Activated T-cell treated with anti-CD3 and anti-CD28 coated beads, Interleukin-2, amount 50 U/mL, for 4 hours (primary cell): ENCODE measurements at regions not wholly inside any gene's neighbourhood (a gene's known extent, or its start where the extent isn't known, plus 50 kb on each side); places are given as distances from the start of the nearest gene placed in this dataset.

Source experiments
- ATAC-seq, 2 donors: fragments of 200-7000 bp; cut with Tn5 transposase; one replicate each; pipeline ENCODE4 v1.10.0; 2021
- DNase-seq: peaks from one replicate; pipeline ENCODE4 v3.0.0-alpha.2; 2020
- H3K27me3 Mint-ChIP-seq: one replicate; pipeline ENCODE4 v1.8.0; 2021; ENCODE audit warnings: low read depth, mixed read lengths
- H3K36me3 Mint-ChIP-seq: one replicate; pipeline ENCODE4 v1.8.0; 2022; ENCODE audit warnings: mixed read lengths; ENCODE audit not compliant: insufficient read depth
- H3K4me1 Mint-ChIP-seq: one replicate; pipeline ENCODE4 v1.8.0; 2021; ENCODE audit warnings: low read depth, mixed read lengths
- H3K4me3 Mint-ChIP-seq: one replicate; pipeline ENCODE4 v1.8.0; 2021; ENCODE audit warnings: mild to moderate bottlenecking, moderate library complexity, mixed read lengths
- H3K9me3 Mint-ChIP-seq: one replicate; pipeline ENCODE4 v1.8.0; 2021; ENCODE audit warnings: mixed read lengths

GRCh38 chr18:28952339-28952738, 775.4 kb upstream of the CDH2 start:
- no peaks in the 10 kb centered on the region for H3K36me3 Mint-ChIP-seq
- H3K27me3 Mint-ChIP-seq = no peaks in the 10 kb centered on the region
- peaks cover 22% of the 10 kb centered on the region for H3K9me3 Mint-ChIP-seq

GRCh38 chr18:28947900-28948299, 771.0 kb upstream of the CDH2 start:
- Mint-ChIP-seq H3K36me3 (no peaks in the 10 kb centered on the region), H3K27me3 (no peaks in the 10 kb centered on the region), H3K9me3 (peaks cover 14% of the 10 kb centered on the region), H3K4me1 (no peaks in the 10 kb centered on the region), H3K4me3 (no peak overlapping the region)
- ATAC-seq (no peak), DNase-seq (no peak)

More at GRCh38 chr18:28952339-28952738, 775.4 kb upstream of the CDH2 start:
- ATAC-seq (no peak), DNase-seq (no peak)
- H3K4me1 Mint-ChIP-seq = no peaks in the 10 kb centered on the region
- H3K4me3 Mint-ChIP-seq = no peak overlapping the region

- peaks cover 9% of the 10 kb centered on the region for H3K9me3 Mint-ChIP-seq
- no peaks in the 10 kb centered on the region for H3K4me1 Mint-ChIP-seq
- DNase-seq (no peak), ATAC-seq (no peak)
- no peak overlapping the region for H3K4me3 Mint-ChIP-seq
- H3K36me3 Mint-ChIP-seq = no peaks in the 10 kb centered on the region
- H3K27me3 Mint-ChIP-seq = no peaks in the 10 kb centered on the region
Observed at GRCh38 chr18:28946471-28946870, 769.5 kb upstream of the CDH2 start.

- no peaks in the 10 kb centered on the region for H3K4me1 Mint-ChIP-seq
- no peaks in the 10 kb centered on the region for H3K36me3 Mint-ChIP-seq
- ATAC-seq (no peak), DNase-seq (no peak)
- no peak overlapping the region for H3K4me3 Mint-ChIP-seq
- H3K9me3 Mint-ChIP-seq = peaks cover 11% of the 10 kb centered on the region
- no peaks in the 10 kb centered on the region for H3K27me3 Mint-ChIP-seq
Observed at GRCh38 chr18:28922936-28923335, 746.0 kb upstream of the CDH2 start.

GRCh38 chr18:28916456-28916855, 739.5 kb upstream of the CDH2 start:
- H3K4me3 Mint-ChIP-seq = no peak overlapping the region
- H3K27me3 Mint-ChIP-seq = no peaks in the 10 kb centered on the region
- no peak for ATAC-seq
- peaks cover 13% of the 10 kb centered on the region for H3K9me3 Mint-ChIP-seq
- no peaks in the 10 kb centered on the region for H3K36me3 Mint-ChIP-seq
- DNase-seq = no peak
- H3K4me1 Mint-ChIP-seq = no peaks in the 10 kb centered on the region

GRCh38 chr18:28905509-28905908, 728.6 kb upstream of the CDH2 start:
- DNase-seq (no peak), ATAC-seq (no peak)
- Mint-ChIP-seq H3K36me3 (no peaks in the 10 kb centered on the region), H3K9me3 (peaks cover 5% of the 10 kb centered on the region), H3K4me3 (no peak overlapping the region), H3K27me3 (no peaks in the 10 kb centered on the region), H3K4me1 (no peaks in the 10 kb centered on the region)

- H3K9me3 Mint-ChIP-seq = peaks cover 3% of the 10 kb centered on the region
- DNase-seq (no peak), ATAC-seq (no peak)
- H3K4me3 Mint-ChIP-seq = no peak overlapping the region
- no peaks in the 10 kb centered on the region for H3K4me1 Mint-ChIP-seq
- H3K27me3 Mint-ChIP-seq = no peaks in the 10 kb centered on the region
- H3K36me3 Mint-ChIP-seq = no peaks in the 10 kb centered on the region
Observed at GRCh38 chr18:28904789-28905364, 727.9 kb upstream of the CDH2 start.

- no peaks in the 10 kb centered on the region for H3K4me1 Mint-ChIP-seq
- H3K4me3 Mint-ChIP-seq = no peak overlapping the region
- DNase-seq (no peak), ATAC-seq (no peak)
- H3K27me3 Mint-ChIP-seq = no peaks in the 10 kb centered on the region
- no peaks in the 10 kb centered on the region for H3K36me3 Mint-ChIP-seq
- H3K9me3 Mint-ChIP-seq = peaks cover 3% of the 10 kb centered on the region
Observed at GRCh38 chr18:28903306-28903705, 726.4 kb upstream of the CDH2 start.

GRCh38 chr18:28890791-28891190, 713.9 kb upstream of the CDH2 start:
- Mint-ChIP-seq H3K36me3 (no peaks in the 10 kb centered on the region), H3K27me3 (no peaks in the 10 kb centered on the region), H3K9me3 (peaks cover 21% of the 10 kb centered on the region), H3K4me3 (no peak overlapping the region), H3K4me1 (no peaks in the 10 kb centered on the region)
- DNase-seq (no peak), ATAC-seq (no peak)

- DNase-seq = no peak
- no peak for ATAC-seq
- H3K9me3 Mint-ChIP-seq = peaks cover 11% of the 10 kb centered on the region
- H3K27me3 Mint-ChIP-seq = no peaks in the 10 kb centered on the region
- no peak overlapping the region for H3K4me3 Mint-ChIP-seq
- H3K4me1 Mint-ChIP-seq = no peaks in the 10 kb centered on the region
- no peaks in the 10 kb centered on the region for H3K36me3 Mint-ChIP-seq
Observed at GRCh38 chr18:28884304-28884703, 707.4 kb upstream of the CDH2 start.

GRCh38 chr18:28880856-28881255, 703.9 kb upstream of the CDH2 start:
- no peak for DNase-seq
- ATAC-seq = no peak
- H3K9me3 Mint-ChIP-seq = no peaks in the 10 kb centered on the region
- H3K36me3 Mint-ChIP-seq = no peaks in the 10 kb centered on the region
- H3K27me3 Mint-ChIP-seq = no peaks in the 10 kb centered on the region
- no peak overlapping the region for H3K4me3 Mint-ChIP-seq
- no peaks in the 10 kb centered on the region for H3K4me1 Mint-ChIP-seq

GRCh38 chr18:28875059-28875458, 698.1 kb upstream of the CDH2 start:
- H3K27me3 Mint-ChIP-seq = no peaks in the 10 kb centered on the region
- ATAC-seq (no peak), DNase-seq (no peak)
- no peaks in the 10 kb centered on the region for H3K4me1 Mint-ChIP-seq
- no peaks in the 10 kb centered on the region for H3K36me3 Mint-ChIP-seq
- H3K4me3 Mint-ChIP-seq = no peak overlapping the region
- peaks cover 13% of the 10 kb centered on the region for H3K9me3 Mint-ChIP-seq

- no peaks in the 10 kb centered on the region for H3K36me3 Mint-ChIP-seq
- H3K27me3 Mint-ChIP-seq = no peaks in the 10 kb centered on the region
- H3K4me3 Mint-ChIP-seq = no peak overlapping the region
- no peak for ATAC-seq
- DNase-seq = no peak
- no peaks in the 10 kb centered on the region for H3K4me1 Mint-ChIP-seq
- H3K9me3 Mint-ChIP-seq = peaks cover 21% of the 10 kb centered on the region
Observed at GRCh38 chr18:28863396-28863795, 686.5 kb upstream of the CDH2 start.

GRCh38 chr18:28858248-28858647, 681.3 kb upstream of the CDH2 start:
- Mint-ChIP-seq H3K4me3 (no peak overlapping the region), H3K9me3 (peaks cover 15% of the 10 kb centered on the region), H3K36me3 (no peaks in the 10 kb centered on the region), H3K27me3 (no peaks in the 10 kb centered on the region), H3K4me1 (no peaks in the 10 kb centered on the region)
- DNase-seq (no peak), ATAC-seq (no peak)

- Mint-ChIP-seq H3K27me3 (no peaks in the 10 kb centered on the region), H3K9me3 (peaks cover 8% of the 10 kb centered on the region), H3K4me1 (no peaks in the 10 kb centered on the region), H3K4me3 (no peak overlapping the region), H3K36me3 (no peaks in the 10 kb centered on the region)
- ATAC-seq (no peak), DNase-seq (no peak)
Observed at GRCh38 chr18:28855989-28856388, 679.1 kb upstream of the CDH2 start.

GRCh38 chr18:28855524-28855923, 678.6 kb upstream of the CDH2 start:
- H3K27me3 Mint-ChIP-seq = no peaks in the 10 kb centered on the region
- H3K4me3 Mint-ChIP-seq = no peak overlapping the region
- no peaks in the 10 kb centered on the region for H3K4me1 Mint-ChIP-seq
- H3K9me3 Mint-ChIP-seq = peaks cover 3% of the 10 kb centered on the region
- ATAC-seq (no peak), DNase-seq (no peak)
- no peaks in the 10 kb centered on the region for H3K36me3 Mint-ChIP-seq
